ENCODE measurements at regions not wholly inside any gene's neighbourhood (a gene's known extent, or its start where the extent isn't known, plus 50 kb on each side); places are given as distances from the start of the nearest gene placed in this dataset.
"Not testable (repeated sequence)": the region's sequence is repeated elsewhere in the genome, so short reads cannot be mapped to it uniquely, and the experiment has no call there.

GRCh38 chr3:154625756-154626155 lies 195.8 kb upstream of the GPR149 start:
- TF ChIP-seq EZH2 (IDR thresholded peaks at IDR 0.05; ENCODE audit: borderline replicate concordance, low read depth, low read length, severe bottlenecking) = no peak
- no peak for TF ChIP-seq CTCF (IDR thresholded peaks at IDR 0.05; ENCODE audit: borderline replicate concordance, extremely low read depth, low read length, poor library complexity, severe bottlenecking)
- ATAC-seq (ENCODE audit: insufficient read depth, low read depth) = no peak
- Histone ChIP-seq H3K27me3 (ENCODE audit: insufficient read depth, low read length, poor library complexity) (no peaks in the 10 kb centered on the region), H3K9ac (ENCODE audit: low read depth, low read length) (no peak overlapping the region), H3K4me1 (ENCODE audit: insufficient read depth, low read length) (no peaks in the 10 kb centered on the region), H4K20me1 (ENCODE audit: insufficient read depth, low read length) (no peaks in the 10 kb centered on the region), H3K4me3 (ENCODE audit: low read depth in 1 of 2, low read length in 2 of 2) (no peak overlapping the region), H3K4me2 (ENCODE audit: insufficient read depth, low read length) (no peak overlapping the region), H3K36me3 (ENCODE audit: insufficient read depth, low read length) (no peaks in the 10 kb centered on the region), H3K27ac (ENCODE audit: low read length) (no peak overlapping the region), H2AFZ (ENCODE audit: low read depth, low read length) (no peak overlapping the region), H3K79me2 (ENCODE audit: insufficient read depth, low read length) (no peaks in the 10 kb centered on the region), H3K9me3 (ENCODE audit: insufficient read depth, low read length, severe bottlenecking) (no peaks in the 10 kb centered on the region)
- no peak for DNase-seq

- H3K4me1 ChIP-seq (ENCODE audit: insufficient read depth, low read length); ATAC-seq (ENCODE audit: insufficient read depth, low read depth); H3K79me2 ChIP-seq (ENCODE audit: insufficient read depth, low read length); H3K9ac ChIP-seq (ENCODE audit: low read depth, low read length); H3K9me3 ChIP-seq (ENCODE audit: insufficient read depth, low read length, severe bottlenecking); H3K27ac ChIP-seq (ENCODE audit: low read length); H4K20me1 ChIP-seq (ENCODE audit: insufficient read depth, low read length); H3K4me3 ChIP-seq (ENCODE audit: low read depth in 1 of 2, low read length in 2 of 2); H2AFZ ChIP-seq (ENCODE audit: low read depth, low read length); H3K36me3 ChIP-seq (ENCODE audit: insufficient read depth, low read length); DNase-seq; H3K4me2 ChIP-seq (ENCODE audit: insufficient read depth, low read length); H3K27me3 ChIP-seq (ENCODE audit: insufficient read depth, low read length, poor library complexity): not testable (repeated sequence)
Observed at GRCh38 chr3:154619621-154620020, 189.6 kb upstream of the GPR149 start.

GRCh38 chr3:154616298-154616697 lies 186.3 kb upstream of the GPR149 start:
- TF ChIP-seq EZH2 (IDR thresholded peaks at IDR 0.05; ENCODE audit: borderline replicate concordance, low read depth, low read length, severe bottlenecking) (no peak), CTCF (IDR thresholded peaks at IDR 0.05; ENCODE audit: borderline replicate concordance, extremely low read depth, low read length, poor library complexity, severe bottlenecking) (no peak)
- ATAC-seq (ENCODE audit: insufficient read depth, low read depth) = no peak
- no peak for DNase-seq

GRCh38 chr3:154615471-154615870 lies 185.5 kb upstream of the GPR149 start:
- Histone ChIP-seq H3K9me3 (ENCODE audit: insufficient read depth, low read length, severe bottlenecking) (peaks cover 2% of the 10 kb centered on the region), H3K4me2 (ENCODE audit: insufficient read depth, low read length) (no peak overlapping the region), H3K27ac (ENCODE audit: low read length) (no peak overlapping the region), H3K4me1 (ENCODE audit: insufficient read depth, low read length) (no peaks in the 10 kb centered on the region), H2AFZ (ENCODE audit: low read depth, low read length) (no peak overlapping the region), H3K4me3 (ENCODE audit: low read depth in 1 of 2, low read length in 2 of 2) (no peak overlapping the region), H3K9ac (ENCODE audit: low read depth, low read length) (no peak overlapping the region), H3K27me3 (ENCODE audit: insufficient read depth, low read length, poor library complexity) (no peaks in the 10 kb centered on the region), H4K20me1 (ENCODE audit: insufficient read depth, low read length) (no peaks in the 10 kb centered on the region), H3K36me3 (ENCODE audit: insufficient read depth, low read length) (no peaks in the 10 kb centered on the region), H3K79me2 (ENCODE audit: insufficient read depth, low read length) (no peaks in the 10 kb centered on the region)
- no peak for TF ChIP-seq EZH2 (IDR thresholded peaks at IDR 0.05; ENCODE audit: borderline replicate concordance, low read depth, low read length, severe bottlenecking)
- no peak for TF ChIP-seq CTCF (IDR thresholded peaks at IDR 0.05; ENCODE audit: borderline replicate concordance, extremely low read depth, low read length, poor library complexity, severe bottlenecking)
- no peak for DNase-seq
- no peak for ATAC-seq (ENCODE audit: insufficient read depth, low read depth)

More at GRCh38 chr3:154616298-154616697, 186.3 kb upstream of the GPR149 start:
- H3K27ac ChIP-seq (ENCODE audit: low read length) = no peak overlapping the region
- H3K36me3 ChIP-seq (ENCODE audit: insufficient read depth, low read length) = no peaks in the 10 kb centered on the region
- H3K4me1 ChIP-seq (ENCODE audit: insufficient read depth, low read length) = no peaks in the 10 kb centered on the region
- no peak overlapping the region for H3K4me2 ChIP-seq (ENCODE audit: insufficient read depth, low read length)
- H3K4me3 ChIP-seq (ENCODE audit: low read depth in 1 of 2, low read length in 2 of 2) = no peak overlapping the region
- H3K27me3 ChIP-seq (ENCODE audit: insufficient read depth, low read length, poor library complexity) = no peaks in the 10 kb centered on the region
- H3K9ac ChIP-seq (ENCODE audit: low read depth, low read length) = no peak overlapping the region
- H4K20me1 ChIP-seq (ENCODE audit: insufficient read depth, low read length) = no peaks in the 10 kb centered on the region
- no peak overlapping the region for H2AFZ ChIP-seq (ENCODE audit: low read depth, low read length)
- H3K9me3 ChIP-seq (ENCODE audit: insufficient read depth, low read length, severe bottlenecking) = peaks cover 2% of the 10 kb centered on the region
- H3K79me2 ChIP-seq (ENCODE audit: insufficient read depth, low read length) = no peaks in the 10 kb centered on the region
